Mesendoderm (in vitro differentiated cells): ENCODE measurements at regions not wholly inside any gene's neighbourhood (a gene's known extent, or its start where the extent isn't known, plus 50 kb on each side); places are given as distances from the start of the nearest gene placed in this dataset.

Experiments
- DNase-seq: peaks from one replicate; pipeline ENCODE4 v3.0.0; 2013
- H2AK5ac ChIP-seq: 2 replicates; pipeline ENCODE4 v1.6.1; 2013; ENCODE audit warnings: low read length, inconsistent platforms
- H2BK120ac ChIP-seq: 2 replicates; pipeline ENCODE4 v1.6.1; 2013; ENCODE audit warnings: low read depth, mild to moderate bottlenecking, low read length, moderate library complexity, mixed read lengths
- H2BK15ac ChIP-seq: replicated peaks from 2 replicates; pipeline ENCODE4 v1.6.1; 2013; ENCODE audit warnings: low read depth, mild to moderate bottlenecking, moderate library complexity
- H2BK5ac ChIP-seq: 2 replicates; pipeline ENCODE4 v1.6.1; 2013; ENCODE audit warnings: low read length, inconsistent platforms
- H3K18ac ChIP-seq: 2 replicates; pipeline ENCODE4 v1.6.1; 2013; ENCODE audit warnings: mild to moderate bottlenecking, low read length, mixed read lengths
- H3K23ac ChIP-seq: one replicate; pipeline ENCODE4 v1.6.1; 2013; ENCODE audit warnings: low read length
- H3K27ac ChIP-seq: 2 replicates; pipeline ENCODE4 v1.5.1; 2013; ENCODE audit warnings: low read depth, mild to moderate bottlenecking, inconsistent platforms, low read length, moderate library complexity
- H3K27me3 ChIP-seq: 2 replicates; pipeline ENCODE4 v1.6.1; 2013; ENCODE audit warnings: low read length, control low read depth, mild to moderate bottlenecking, inconsistent platforms; ENCODE audit not compliant: insufficient read depth, poor library complexity
- H3K36me3 ChIP-seq: 2 replicates; pipeline ENCODE4 v1.6.1; 2013; ENCODE audit warnings: low read length, inconsistent platforms; ENCODE audit not compliant: control insufficient read depth, insufficient read depth
- H3K4ac ChIP-seq: one replicate; pipeline ENCODE4 v1.6.1; 2013; ENCODE audit warnings: low read depth, mild to moderate bottlenecking, low read length, moderate library complexity
- H3K4me1 ChIP-seq: 2 replicates; pipeline ENCODE4 v1.6.1; 2013; ENCODE audit warnings: low read depth, low read length, inconsistent platforms; ENCODE audit not compliant: control insufficient read depth
- H3K4me2 ChIP-seq: 2 replicates; pipeline ENCODE4 v1.6.1; 2013; ENCODE audit warnings: low read length
- H3K4me3 ChIP-seq: 2 replicates; pipeline ENCODE4 v1.5.1; 2013; ENCODE audit warnings: mild to moderate bottlenecking, low read length
- H3K56ac ChIP-seq: one replicate; pipeline ENCODE4 v1.6.1; 2013; ENCODE audit warnings: low read length
- H3K79me1 ChIP-seq: 2 replicates; pipeline ENCODE4 v1.6.1; 2013; ENCODE audit warnings: low read length, inconsistent platforms
- H3K79me2 ChIP-seq: 2 replicates; pipeline ENCODE4 v1.6.1; 2013; ENCODE audit warnings: mild to moderate bottlenecking, low read length; ENCODE audit not compliant: control insufficient read depth, insufficient read depth
- H3K9ac ChIP-seq: 2 replicates; pipeline ENCODE4 v1.6.1; 2013; ENCODE audit warnings: low read length, inconsistent platforms
- H4K5ac ChIP-seq: one replicate; pipeline ENCODE4 v1.6.1; 2013; ENCODE audit warnings: low read length
- H4K8ac ChIP-seq: one replicate; pipeline ENCODE4 v1.6.1; 2013; ENCODE audit warnings: low read depth, mild to moderate bottlenecking, control low read depth, low read length, moderate library complexity
- WGBS: extraction: QIAGEN DNeasy Blood & Tissue Kit; methylation state at CpG from one replicate; pipeline ENCODE4 v1.1.7; 2013; ENCODE audit warnings: low lambda C conversion rate, missing lambda C conversion rate; ENCODE audit not compliant: insufficient coverage; ENCODE audit errors: extremely low coverage; 5-methylcytosine and 5-hydroxymethylcytosine counted together

DNA sequence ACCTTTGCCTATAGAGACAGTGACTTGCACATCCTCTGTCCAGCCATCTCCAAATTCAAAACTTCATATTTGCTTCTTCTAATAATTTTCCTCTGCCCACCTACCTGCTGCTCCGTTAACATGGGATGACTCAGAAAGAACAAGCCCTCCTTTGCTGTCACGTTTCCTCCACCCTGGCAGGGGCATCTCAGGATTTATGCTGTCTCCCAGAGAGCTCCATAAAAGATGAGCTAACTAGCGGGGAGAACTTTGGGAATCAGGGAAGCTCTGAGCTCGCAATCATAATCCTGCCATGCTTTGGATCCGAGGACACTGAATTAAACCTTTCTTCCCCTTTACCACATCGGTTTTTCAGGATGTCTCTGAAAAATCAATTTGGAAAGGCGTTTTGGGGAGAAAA is 78.4 kb upstream of the FSTL4 start:
- H3K4me3 ChIP-seq, result no peak overlapping the region
- WGBS, result no CpG with 5 or more reads among the region's 7 CpGs

DNA sequence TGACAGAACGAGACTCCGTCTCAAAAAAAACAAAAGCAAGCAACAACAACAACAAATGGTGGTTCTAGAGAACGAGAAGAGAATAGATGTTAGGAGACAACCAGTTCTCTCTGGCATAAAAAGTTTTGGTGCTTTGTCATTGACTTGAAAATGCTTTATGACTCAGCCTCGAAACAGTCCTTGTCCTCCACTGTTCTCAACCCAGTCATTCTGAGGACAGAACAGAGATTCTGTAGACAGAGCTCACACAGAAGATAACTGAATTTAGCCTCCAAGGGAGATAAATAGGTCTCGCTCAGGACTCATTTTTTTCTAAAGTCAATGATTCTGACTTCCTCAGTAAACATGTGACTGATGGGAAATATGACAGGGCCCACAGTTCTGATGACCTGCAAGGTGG is 76.0 kb upstream of the FSTL4 start:
- no peak overlapping the region for H3K56ac ChIP-seq
- H3K4me1 ChIP-seq, result peaks cover 2% of the 10 kb centered on the region
- H3K36me3 ChIP-seq, result no peaks in the 10 kb centered on the region
- no peak overlapping the region for H3K27ac ChIP-seq
- no peak overlapping the region for H3K18ac ChIP-seq
- no peak overlapping the region for H2AK5ac ChIP-seq
- no peaks in the 10 kb centered on the region for H3K79me2 ChIP-seq
- no peak for DNase-seq
- no peak overlapping the region for H2BK120ac ChIP-seq
- no CpG with 5 or more reads among the region's 5 CpGs for WGBS
- H3K23ac ChIP-seq, result no peak overlapping the region
- H2BK5ac ChIP-seq, result no peak overlapping the region
- no peak overlapping the region for H3K4ac ChIP-seq
- H4K8ac ChIP-seq, result no peak overlapping the region
- H3K4me2 ChIP-seq, result no peak overlapping the region
- H3K9ac ChIP-seq, result no peak overlapping the region
- H2BK15ac ChIP-seq, result no peak overlapping the region
- H3K79me1 ChIP-seq, result no peaks in the 10 kb centered on the region
- H4K5ac ChIP-seq, result no peak overlapping the region
- H3K4me3 ChIP-seq, result no peak overlapping the region
- H3K27me3 ChIP-seq, result no peaks in the 10 kb centered on the region

More for the DNA sequence above, 78.4 kb upstream of the FSTL4 start:
- H3K79me2 ChIP-seq, result no peaks in the 10 kb centered on the region
- H2BK5ac ChIP-seq, result no peak overlapping the region
- H4K8ac ChIP-seq, result no peak overlapping the region
- no peak overlapping the region for H3K4me2 ChIP-seq
- H3K18ac ChIP-seq, result no peak overlapping the region
- no peaks in the 10 kb centered on the region for H3K27me3 ChIP-seq
- H2AK5ac ChIP-seq, result no peak overlapping the region
- no peak overlapping the region for H3K9ac ChIP-seq
- H3K56ac ChIP-seq, result no peak overlapping the region
- peaks cover 2% of the 10 kb centered on the region for H3K4me1 ChIP-seq
- H3K4ac ChIP-seq, result no peak overlapping the region
- no peaks in the 10 kb centered on the region for H3K79me1 ChIP-seq
- no peak overlapping the region for H2BK120ac ChIP-seq
- H3K23ac ChIP-seq, result no peak overlapping the region
- no peak overlapping the region for H3K27ac ChIP-seq
- no peak overlapping the region for H4K5ac ChIP-seq
- no peak for DNase-seq
- H2BK15ac ChIP-seq, result no peak overlapping the region
- H3K36me3 ChIP-seq, result no peaks in the 10 kb centered on the region

DNA sequence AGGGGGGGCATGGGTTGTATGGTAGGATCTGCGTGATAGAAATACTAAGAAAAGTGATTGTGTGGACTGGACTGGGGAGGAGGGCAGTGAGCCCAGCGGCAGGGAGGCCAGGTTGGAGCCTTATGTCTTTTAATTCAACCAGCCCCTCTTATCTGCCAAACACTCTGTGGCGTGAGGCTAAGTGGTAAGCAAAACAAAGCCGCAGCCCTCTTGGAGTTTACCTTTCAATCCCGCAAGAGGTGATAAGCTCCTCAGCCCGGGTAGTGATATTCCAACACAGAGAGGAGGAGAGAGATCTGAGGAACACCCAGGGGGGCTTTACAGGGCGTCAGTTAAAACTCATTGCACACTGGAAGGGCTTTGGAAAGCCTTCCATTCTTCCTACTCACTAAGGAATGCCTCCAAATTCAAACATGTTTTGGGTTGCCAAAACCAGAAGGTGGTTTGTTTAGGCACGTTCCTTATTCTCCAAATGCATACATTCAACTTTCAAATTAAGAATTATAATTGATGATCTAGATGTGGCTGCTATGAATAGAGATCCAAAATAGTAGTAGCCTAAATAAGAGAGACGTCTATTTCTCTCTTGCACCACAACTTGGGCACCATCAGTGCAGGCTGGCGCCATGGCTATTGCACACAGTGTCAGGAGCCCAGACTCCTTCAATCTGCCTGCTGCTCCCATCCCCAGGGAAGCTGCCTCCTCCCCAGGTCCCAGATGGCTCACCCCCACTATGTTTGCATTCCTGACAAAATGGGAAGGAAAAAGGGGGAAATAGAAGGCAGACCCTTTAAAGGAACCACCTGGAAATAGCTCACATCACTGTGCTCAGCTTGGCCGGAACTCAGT is 75.1 kb upstream of the FSTL4 start:
- no peaks in the 10 kb centered on the region for H3K36me3 ChIP-seq
- no peak overlapping the region for H3K56ac ChIP-seq
- H3K27me3 ChIP-seq, result no peaks in the 10 kb centered on the region
- H2BK15ac ChIP-seq, result no peak overlapping the region
- no peak overlapping the region for H2AK5ac ChIP-seq
- H3K27ac ChIP-seq, result no peak overlapping the region
- no peak overlapping the region for H4K5ac ChIP-seq
- H2BK5ac ChIP-seq, result no peak overlapping the region
- no peak overlapping the region for H3K9ac ChIP-seq
- no peak overlapping the region for H3K23ac ChIP-seq
- H3K79me1 ChIP-seq, result no peaks in the 10 kb centered on the region
- no peak overlapping the region for H3K18ac ChIP-seq
- H3K4ac ChIP-seq, result no peak overlapping the region
- H3K4me2 ChIP-seq, result no peak overlapping the region
- no peaks in the 10 kb centered on the region for H3K79me2 ChIP-seq
- WGBS, result no CpG with 5 or more reads among the region's 11 CpGs
- no peak overlapping the region for H3K4me3 ChIP-seq
- H2BK120ac ChIP-seq, result no peak overlapping the region
- DNase-seq, result peak; percentile 76
- peaks cover 2% of the 10 kb centered on the region for H3K4me1 ChIP-seq
- H4K8ac ChIP-seq, result no peak overlapping the region

DNA sequence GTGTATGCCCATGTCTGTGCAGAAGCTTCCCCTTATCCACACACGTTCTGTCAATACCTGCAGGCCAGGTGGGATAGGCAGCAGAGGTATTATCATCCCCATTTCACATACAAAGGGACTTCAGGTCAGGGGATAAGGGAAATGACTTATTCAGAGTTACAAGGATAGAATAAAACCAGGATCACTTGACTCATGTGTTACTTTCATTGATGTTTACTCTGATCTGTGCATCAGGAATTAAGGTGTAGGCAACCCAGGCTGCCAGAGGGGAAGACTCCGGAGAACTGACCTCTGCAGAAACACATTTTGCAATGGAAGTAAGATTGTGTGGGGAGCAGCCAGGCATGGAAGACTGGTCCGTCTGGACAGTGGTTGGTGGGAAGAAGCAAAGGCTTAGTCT is 74.2 kb upstream of the FSTL4 start:
- Histone ChIP-seq H2BK5ac (no peak overlapping the region), H3K9ac (no peak overlapping the region), H3K56ac (no peak overlapping the region), H3K27me3 (no peaks in the 10 kb centered on the region), H3K36me3 (no peaks in the 10 kb centered on the region), H3K23ac (no peak overlapping the region), H3K27ac (no peak overlapping the region), H3K4me3 (no peak overlapping the region), H4K5ac (no peak overlapping the region), H2AK5ac (no peak overlapping the region), H3K4me2 (no peak overlapping the region), H3K4me1 (peaks cover 2% of the 10 kb centered on the region), H3K4ac (no peak overlapping the region), H3K79me2 (no peaks in the 10 kb centered on the region), H2BK120ac (no peak overlapping the region), H2BK15ac (no peak overlapping the region), H3K79me1 (no peaks in the 10 kb centered on the region), H4K8ac (no peak overlapping the region), H3K18ac (no peak overlapping the region)
- WGBS, result no CpG with 5 or more reads among the region's 3 CpGs
- DNase-seq, result no peak

DNA sequence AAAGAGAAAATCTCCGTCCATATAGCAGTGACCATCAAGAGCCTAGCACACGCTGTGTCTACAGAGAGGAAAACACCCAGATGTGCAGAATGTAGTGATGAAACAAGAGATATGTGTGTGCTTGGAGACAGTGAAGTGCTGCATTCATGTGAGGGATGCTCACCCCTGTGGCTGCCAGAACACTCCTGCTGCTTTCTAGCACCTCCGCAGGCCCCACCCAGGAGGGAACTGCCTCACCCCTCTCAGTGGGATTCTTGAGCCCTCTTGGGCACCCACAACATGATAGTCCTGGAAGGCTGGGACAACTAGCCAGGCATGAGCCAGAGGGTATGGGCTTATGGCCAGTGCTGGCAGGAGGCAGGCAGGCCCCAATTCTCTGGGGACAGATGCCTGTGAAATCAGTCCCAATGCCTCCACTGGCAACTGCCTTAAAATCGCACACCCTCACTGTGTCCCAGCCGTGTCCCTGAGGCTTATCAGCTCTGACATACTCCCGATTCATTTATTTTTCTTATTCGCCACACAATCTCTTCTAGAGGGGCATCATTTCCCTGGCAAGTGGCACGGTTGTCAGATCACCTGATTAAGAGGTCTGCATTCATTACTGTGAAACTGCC is 73.2 kb upstream of the FSTL4 start:
- DNase-seq, result no peak
- no CpG with 5 or more reads among the region's 8 CpGs for WGBS
- Histone ChIP-seq H3K4me2 (no peak overlapping the region), H4K5ac (no peak overlapping the region), H3K36me3 (no peaks in the 10 kb centered on the region), H3K4me3 (no peak overlapping the region), H3K9ac (no peak overlapping the region), H4K8ac (no peak overlapping the region), H2BK120ac (no peak overlapping the region), H2BK15ac (no peak overlapping the region), H3K4me1 (peaks cover 2% of the 10 kb centered on the region), H3K79me2 (no peaks in the 10 kb centered on the region), H3K27me3 (no peaks in the 10 kb centered on the region), H3K23ac (no peak overlapping the region), H3K18ac (no peak overlapping the region), H3K4ac (no peak overlapping the region), H2BK5ac (no peak overlapping the region), H3K27ac (no peak overlapping the region), H2AK5ac (no peak overlapping the region), H3K79me1 (no peaks in the 10 kb centered on the region), H3K56ac (no peak overlapping the region)
